ENCODE measurements at regions not wholly inside any gene's neighbourhood (a gene's known extent, or its start where the extent isn't known, plus 50 kb on each side); places are given as distances from the start of the nearest gene placed in this dataset.

- TF ChIP-seq CTCF (IDR thresholded peaks at IDR 0.05; ENCODE audit: low read length) (no peak), EZH2 (IDR thresholded peaks at IDR 0.05; ENCODE audit: borderline replicate concordance, low read length) (no peak)
Measured at GRCh38 chr4:97370568-97370967, 772.7 kb downstream of the STPG2 start.
